MCF 10A (cell line): ENCODE measurements at regions not wholly inside any gene's neighbourhood (a gene's known extent, or its start where the extent isn't known, plus 50 kb on each side); places are given as distances from the start of the nearest gene placed in this dataset.

ENCODE experiments used
- BruUV-seq: library from RNA; stranded (reverse); fragments of 400-500 nt; replicated peaks from 2 replicates; lab custom pipeline; 2021; lab: Mats Ljungman, UMichigan
- CTCF ChIA-PET: fragments of 300-600 bp; sonication (Branson Sonifier 250); formaldehyde crosslinking; extraction: SDS; loops from one replicate; lab custom pipeline; 2021; ENCODE audit warnings: antibody characterized with exemption, inconsistent platforms; lab: Yijun Ruan, JAX
- POLR2A ChIA-PET: fragments of 300-600, 350-650 bp; sonication (Branson Sonifier 250); formaldehyde crosslinking; extraction: SDS; loops from one replicate; lab custom pipeline; 2020; ENCODE audit warnings: antibody characterized with exemption, inconsistent platforms; lab: Yijun Ruan, JAX
- DNase-seq: peaks from one replicate; pipeline ENCODE4 v3.0.0-alpha.2; 2018; ENCODE audit not compliant: unreplicated experiment
- H3K27ac Mint-ChIP-seq: one replicate; pipeline ENCODE4 v1.8.0; 2022; ENCODE audit warnings: mild to moderate bottlenecking, low read depth, mixed read lengths; ENCODE audit not compliant: unreplicated experiment
- H3K27me3 Mint-ChIP-seq: one replicate; pipeline ENCODE4 v1.8.0; 2022; ENCODE audit warnings: mixed read lengths; ENCODE audit not compliant: insufficient read depth, unreplicated experiment
- H3K36me3 Mint-ChIP-seq: one replicate; pipeline ENCODE4 v1.8.0; 2022; ENCODE audit warnings: mild to moderate bottlenecking, moderate library complexity, mixed read lengths; ENCODE audit not compliant: insufficient read depth, unreplicated experiment
- H3K4me1 Mint-ChIP-seq: one replicate; pipeline ENCODE4 v1.8.0; 2022; ENCODE audit warnings: mixed read lengths; ENCODE audit not compliant: insufficient read depth, unreplicated experiment
- H3K4me3 Mint-ChIP-seq: one replicate; pipeline ENCODE4 v1.8.0; 2022; ENCODE audit warnings: mild to moderate bottlenecking, moderate library complexity, mixed read lengths; ENCODE audit not compliant: unreplicated experiment
- H3K9me3 Mint-ChIP-seq: one replicate; pipeline ENCODE4 v1.8.0; 2022; ENCODE audit warnings: mixed read lengths; ENCODE audit not compliant: unreplicated experiment
- intact Hi-C: fragments of 100-400 bp; cut with micrococcal nuclease; formaldehyde crosslinking; loops from 2 replicates; pipeline ENCODE4 v1.14.1; 2022
- TF ChIP-seq, protein P1 (sequence below): fragments of 200-600 bp; IDR thresholded peaks from one replicate; pipeline ENCODE4 v1.8.0; 2022; ENCODE audit warnings: antibody characterized with exemption, mild to moderate bottlenecking; ENCODE audit not compliant: unreplicated experiment

DNA sequence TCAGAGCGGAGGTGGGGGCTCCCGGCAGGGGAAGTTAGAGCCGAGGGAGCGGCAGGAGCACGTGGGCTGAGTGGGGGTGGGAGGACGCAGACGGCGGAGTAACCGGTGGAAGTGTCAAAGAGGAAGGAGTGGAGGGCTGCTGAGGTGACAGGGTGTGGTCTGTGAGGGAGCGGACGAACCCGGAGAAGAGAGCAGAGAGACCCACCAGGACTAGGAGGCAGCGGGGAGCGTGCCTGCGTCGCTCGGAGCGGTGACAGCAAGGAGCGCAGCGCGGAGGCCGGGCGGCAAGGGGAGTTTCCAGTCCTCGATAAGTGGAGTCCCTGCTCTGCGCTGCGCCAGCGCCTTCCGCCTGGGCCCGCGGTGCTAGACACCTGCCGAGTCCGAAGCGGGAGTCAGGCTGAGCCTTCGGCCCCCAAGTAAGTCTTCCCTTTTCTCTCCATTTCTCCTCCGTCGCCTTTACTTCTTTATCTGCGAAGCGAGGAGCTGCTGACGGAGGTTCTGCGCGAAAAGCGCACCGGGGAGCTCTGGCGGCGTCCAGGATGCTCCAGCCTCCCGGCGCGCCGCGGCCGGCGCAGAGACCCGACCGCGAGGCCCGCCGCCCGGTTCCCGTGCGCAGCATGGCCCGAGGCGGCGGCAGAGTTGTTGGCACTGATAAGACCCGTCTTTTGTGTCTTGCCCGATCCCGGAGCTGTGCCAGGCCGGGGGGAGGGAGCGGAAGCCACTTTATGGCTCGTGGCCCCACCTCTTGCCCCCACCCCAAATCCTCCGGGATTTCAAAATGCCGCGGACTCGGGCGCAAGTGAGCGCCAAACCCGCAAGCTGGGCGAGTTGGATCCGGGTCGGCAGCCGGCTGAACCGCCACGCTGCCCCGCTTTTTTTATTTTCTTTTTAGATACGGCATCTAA is 533.0 kb upstream of the SEMA6D start:
- no peaks in the 10 kb centered on the region for H3K4me1 Mint-ChIP-seq

DNA sequence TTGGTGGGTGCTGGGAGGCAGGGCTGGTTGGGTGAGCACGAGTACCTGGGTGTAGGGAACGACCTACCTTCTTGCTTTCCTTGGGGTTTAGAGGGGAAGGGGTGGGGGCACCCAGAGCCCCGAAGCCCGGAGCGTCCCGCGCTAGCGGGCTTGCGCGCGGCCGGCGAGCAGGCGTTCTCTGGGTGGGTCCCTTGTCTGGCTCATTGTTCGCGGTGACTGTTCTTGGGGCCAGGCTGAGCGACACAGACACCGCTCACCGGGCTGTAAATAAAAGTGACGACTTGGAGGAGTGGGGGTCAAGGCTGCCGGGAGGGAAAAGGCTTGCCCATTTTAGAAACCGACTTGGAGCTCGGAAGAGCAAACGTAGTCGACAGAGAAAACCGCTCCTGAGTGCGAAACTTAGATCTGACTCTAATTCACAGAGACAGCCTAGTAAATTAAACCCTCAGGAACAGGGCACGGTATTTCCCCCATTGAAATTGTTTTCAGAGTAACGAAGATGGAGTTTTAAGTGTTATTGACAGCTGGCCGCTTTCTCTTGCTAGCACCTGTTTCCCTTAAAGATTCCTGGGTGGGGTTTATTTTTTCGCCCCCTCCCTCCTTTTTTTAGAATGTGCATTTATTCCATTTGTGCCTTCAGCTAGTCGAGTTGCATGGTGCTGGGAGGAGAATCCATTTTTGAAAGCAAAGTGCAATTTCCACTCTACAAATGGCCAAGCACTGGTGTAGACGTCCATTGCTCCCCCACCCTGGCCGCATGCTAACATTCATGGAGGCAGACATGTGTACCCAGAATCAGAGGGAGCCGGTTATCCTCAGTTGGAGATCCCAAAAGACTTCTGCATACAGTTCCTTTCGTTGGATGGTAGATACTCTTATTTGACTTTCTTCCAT is 532.1 kb upstream of the SEMA6D start:
- BruUV-seq = no TSS peak
- ChIA-PET POLR2A (interaction anchor here (0.6 to 0.9 kb wide), 2 partner anchors 38 to 706 kb away, joined by 3 read pairs; no protein-coding TSS in a partner anchor), CTCF (no interaction called here)
- DNase-seq = no peak
- H3K9me3 Mint-ChIP-seq = no peaks in the 10 kb centered on the region
- peak overlapping the region; percentile 70 for H3K4me3 Mint-ChIP-seq
- intact Hi-C loops = no loop called here
- no peaks in the 10 kb centered on the region for H3K4me1 Mint-ChIP-seq
- no peaks in the 10 kb centered on the region for H3K36me3 Mint-ChIP-seq
- TF ChIP-seq, protein P1, sequence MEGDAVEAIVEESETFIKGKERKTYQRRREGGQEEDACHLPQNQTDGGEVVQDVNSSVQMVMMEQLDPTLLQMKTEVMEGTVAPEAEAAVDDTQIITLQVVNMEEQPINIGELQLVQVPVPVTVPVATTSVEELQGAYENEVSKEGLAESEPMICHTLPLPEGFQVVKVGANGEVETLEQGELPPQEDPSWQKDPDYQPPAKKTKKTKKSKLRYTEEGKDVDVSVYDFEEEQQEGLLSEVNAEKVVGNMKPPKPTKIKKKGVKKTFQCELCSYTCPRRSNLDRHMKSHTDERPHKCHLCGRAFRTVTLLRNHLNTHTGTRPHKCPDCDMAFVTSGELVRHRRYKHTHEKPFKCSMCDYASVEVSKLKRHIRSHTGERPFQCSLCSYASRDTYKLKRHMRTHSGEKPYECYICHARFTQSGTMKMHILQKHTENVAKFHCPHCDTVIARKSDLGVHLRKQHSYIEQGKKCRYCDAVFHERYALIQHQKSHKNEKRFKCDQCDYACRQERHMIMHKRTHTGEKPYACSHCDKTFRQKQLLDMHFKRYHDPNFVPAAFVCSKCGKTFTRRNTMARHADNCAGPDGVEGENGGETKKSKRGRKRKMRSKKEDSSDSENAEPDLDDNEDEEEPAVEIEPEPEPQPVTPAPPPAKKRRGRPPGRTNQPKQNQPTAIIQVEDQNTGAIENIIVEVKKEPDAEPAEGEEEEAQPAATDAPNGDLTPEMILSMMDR = no peak
- no peaks in the 10 kb centered on the region for H3K27me3 Mint-ChIP-seq
- H3K27ac Mint-ChIP-seq = no peak overlapping the region

More for the DNA sequence above, 533.0 kb upstream of the SEMA6D start:
- intact Hi-C loops = no loop called here
- no peak for DNase-seq
- H3K27me3 Mint-ChIP-seq = no peaks in the 10 kb centered on the region
- H3K9me3 Mint-ChIP-seq = no peaks in the 10 kb centered on the region
- BruUV-seq = no TSS peak
- H3K4me3 Mint-ChIP-seq = peak overlapping the region; percentile 70
- H3K27ac Mint-ChIP-seq = no peak overlapping the region
- ChIA-PET CTCF (interaction anchor here (0.8 kb wide), 1 partner anchor 1390 kb away, joined by 4 read pairs; no protein-coding TSS in a partner anchor), POLR2A (no interaction called here)
- TF ChIP-seq, protein P1 = no peak
- no peaks in the 10 kb centered on the region for H3K36me3 Mint-ChIP-seq

DNA sequence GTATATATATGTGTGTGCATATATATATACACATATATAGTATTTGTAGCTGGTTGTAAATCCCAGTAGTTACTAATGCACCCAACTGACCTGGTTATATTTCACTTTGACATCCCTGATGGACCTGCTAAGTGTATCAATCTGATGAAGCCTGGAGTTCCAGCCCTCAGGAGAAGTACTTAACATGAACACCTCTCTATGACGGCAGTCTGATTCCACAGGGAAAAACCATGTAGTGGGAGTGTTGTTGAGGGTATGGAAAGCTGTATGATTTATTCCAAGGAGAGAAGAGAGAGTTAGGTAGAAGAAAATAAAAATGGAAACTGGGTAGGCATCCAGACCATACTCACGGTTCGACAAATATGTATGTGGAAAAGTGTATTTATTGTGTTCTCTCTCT is 531.2 kb upstream of the SEMA6D start:
- Mint-ChIP-seq H3K27me3 (no peaks in the 10 kb centered on the region), H3K27ac (no peak overlapping the region), H3K4me1 (no peaks in the 10 kb centered on the region), H3K9me3 (no peaks in the 10 kb centered on the region), H3K4me3 (no peak overlapping the region), H3K36me3 (no peaks in the 10 kb centered on the region)
- BruUV-seq = no TSS peak
- intact Hi-C loops = no loop called here
- no peak for DNase-seq
- POLR2A ChIA-PET = no interaction called here
- TF ChIP-seq, protein P1 = no peak
- CTCF ChIA-PET = interaction anchor here (0.5 to 1.0 kb wide), 3 partner anchors 10 to 1065 kb away, joined by 4 to 5 read pairs (median 4); no protein-coding TSS in a partner anchor
